Transverse colon (tissue), 4 donors: ENCODE measurements at regions not wholly inside any gene's neighbourhood (a gene's known extent, or its start where the extent isn't known, plus 50 kb on each side); places are given as distances from the start of the nearest gene placed in this dataset.

ENCODE experiments used
- EP300 ChIP-seq: sonication (generic); formaldehyde crosslinking; IDR thresholded peaks from one replicate; pipeline ENCODE4 v1.6.1; 2017; ENCODE audit warnings: antibody characterized with exemption, low read depth
- POLR2A ChIP-seq: fragments of 450-650 bp; IDR thresholded peaks from one replicate; pipeline ENCODE4 v1.6.1; 2016; ENCODE audit warnings: antibody characterized with exemption, mild to moderate bottlenecking, moderate library complexity
- POLR2AphosphoS5 ChIP-seq, 3 donors: sonication (generic); formaldehyde crosslinking; IDR thresholded peaks; one replicate each; pipeline ENCODE4 v1.6.1; 2016; ENCODE audit warnings: antibody characterized with exemption in 3 of 3
- TF ChIP-seq, protein P1 (sequence below), 5 experiments: fragments of 200-600 bp in 3 of 5; fragments of 450-650 bp in 2 of 5; sonication (generic) in 3 of 5; IDR thresholded peaks; 1 replicate in 2 of 5; 2 replicates in 3 of 5; pipeline ENCODE4 v1.5.1; 2016 to 2017; ENCODE audit warnings: antibody characterized with exemption in 5 of 5, inconsistent platforms in 3 of 5, mild to moderate bottlenecking in 2 of 5, moderate library complexity in 1 of 5

DNA sequence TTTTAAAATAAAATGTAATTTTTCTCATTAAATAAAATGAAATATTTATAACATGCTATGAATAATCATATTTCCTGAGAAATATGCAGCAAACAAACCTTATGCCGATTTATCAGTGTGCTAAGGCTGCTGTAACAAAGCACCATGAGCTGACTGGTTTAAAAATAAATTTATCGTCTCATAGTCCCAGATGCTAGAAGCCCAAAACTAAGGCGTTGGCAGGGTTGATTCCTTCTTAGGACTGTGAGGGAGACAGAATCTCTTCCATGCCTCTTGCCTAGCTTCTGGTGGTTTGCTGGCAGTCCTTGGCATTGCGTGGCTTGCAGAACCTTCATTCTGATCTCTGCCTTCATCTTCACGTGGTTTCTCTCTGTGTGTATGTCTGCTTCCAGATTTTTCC is 740.3 kb downstream of the OTOL1 start:
- TF ChIP-seq POLR2A (no peak), EP300 (no peak), POLR2AphosphoS5 (IDR thresholded peaks at IDR 0.05) (no peak)
- TF ChIP-seq, protein P1, sequence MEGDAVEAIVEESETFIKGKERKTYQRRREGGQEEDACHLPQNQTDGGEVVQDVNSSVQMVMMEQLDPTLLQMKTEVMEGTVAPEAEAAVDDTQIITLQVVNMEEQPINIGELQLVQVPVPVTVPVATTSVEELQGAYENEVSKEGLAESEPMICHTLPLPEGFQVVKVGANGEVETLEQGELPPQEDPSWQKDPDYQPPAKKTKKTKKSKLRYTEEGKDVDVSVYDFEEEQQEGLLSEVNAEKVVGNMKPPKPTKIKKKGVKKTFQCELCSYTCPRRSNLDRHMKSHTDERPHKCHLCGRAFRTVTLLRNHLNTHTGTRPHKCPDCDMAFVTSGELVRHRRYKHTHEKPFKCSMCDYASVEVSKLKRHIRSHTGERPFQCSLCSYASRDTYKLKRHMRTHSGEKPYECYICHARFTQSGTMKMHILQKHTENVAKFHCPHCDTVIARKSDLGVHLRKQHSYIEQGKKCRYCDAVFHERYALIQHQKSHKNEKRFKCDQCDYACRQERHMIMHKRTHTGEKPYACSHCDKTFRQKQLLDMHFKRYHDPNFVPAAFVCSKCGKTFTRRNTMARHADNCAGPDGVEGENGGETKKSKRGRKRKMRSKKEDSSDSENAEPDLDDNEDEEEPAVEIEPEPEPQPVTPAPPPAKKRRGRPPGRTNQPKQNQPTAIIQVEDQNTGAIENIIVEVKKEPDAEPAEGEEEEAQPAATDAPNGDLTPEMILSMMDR (IDR thresholded peaks at IDR 0.05): no peak
